ENCODE measurements at regions not wholly inside any gene's neighbourhood (a gene's known extent, or its start where the extent isn't known, plus 50 kb on each side); places are given as distances from the start of the nearest gene placed in this dataset.

DNA sequence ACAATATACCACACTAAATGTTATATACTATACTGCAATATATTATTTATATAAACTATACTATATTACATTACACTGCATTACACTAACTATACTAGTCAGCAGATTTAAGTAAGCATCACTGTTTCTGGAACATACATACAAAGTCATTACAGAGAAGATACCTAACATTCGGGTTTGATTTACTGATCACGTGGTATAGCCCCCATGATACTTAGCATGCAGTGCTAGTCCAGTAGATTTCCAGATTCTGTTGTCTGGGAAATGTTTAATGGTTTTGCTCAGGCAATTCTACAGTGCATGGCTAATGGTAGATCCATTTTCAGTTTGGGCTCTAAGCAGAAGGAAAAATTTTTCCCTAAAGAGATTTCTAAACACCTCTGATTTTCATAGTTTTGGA lies 403.7 kb upstream of the TMTC1 start:
- FAIRE-seq: no peak
- Histone ChIP-seq H3K27me3 (ENCODE audit: control insufficient read depth, insufficient read depth, low read length) (no peaks in the 10 kb centered on the region), H3K4me3 (ENCODE audit: low read depth, low read length) (no peak overlapping the region), H3K36me3 (ENCODE audit: control insufficient read depth, insufficient read depth, low read length) (no peaks in the 10 kb centered on the region)
- TF ChIP-seq, protein P1, sequence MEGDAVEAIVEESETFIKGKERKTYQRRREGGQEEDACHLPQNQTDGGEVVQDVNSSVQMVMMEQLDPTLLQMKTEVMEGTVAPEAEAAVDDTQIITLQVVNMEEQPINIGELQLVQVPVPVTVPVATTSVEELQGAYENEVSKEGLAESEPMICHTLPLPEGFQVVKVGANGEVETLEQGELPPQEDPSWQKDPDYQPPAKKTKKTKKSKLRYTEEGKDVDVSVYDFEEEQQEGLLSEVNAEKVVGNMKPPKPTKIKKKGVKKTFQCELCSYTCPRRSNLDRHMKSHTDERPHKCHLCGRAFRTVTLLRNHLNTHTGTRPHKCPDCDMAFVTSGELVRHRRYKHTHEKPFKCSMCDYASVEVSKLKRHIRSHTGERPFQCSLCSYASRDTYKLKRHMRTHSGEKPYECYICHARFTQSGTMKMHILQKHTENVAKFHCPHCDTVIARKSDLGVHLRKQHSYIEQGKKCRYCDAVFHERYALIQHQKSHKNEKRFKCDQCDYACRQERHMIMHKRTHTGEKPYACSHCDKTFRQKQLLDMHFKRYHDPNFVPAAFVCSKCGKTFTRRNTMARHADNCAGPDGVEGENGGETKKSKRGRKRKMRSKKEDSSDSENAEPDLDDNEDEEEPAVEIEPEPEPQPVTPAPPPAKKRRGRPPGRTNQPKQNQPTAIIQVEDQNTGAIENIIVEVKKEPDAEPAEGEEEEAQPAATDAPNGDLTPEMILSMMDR (IDR thresholded peaks at IDR 0.05; ENCODE audit: insufficient read depth, low read length, severe bottlenecking): no peak
- DNase-seq (ENCODE audit: low read depth): no peak

DNA sequence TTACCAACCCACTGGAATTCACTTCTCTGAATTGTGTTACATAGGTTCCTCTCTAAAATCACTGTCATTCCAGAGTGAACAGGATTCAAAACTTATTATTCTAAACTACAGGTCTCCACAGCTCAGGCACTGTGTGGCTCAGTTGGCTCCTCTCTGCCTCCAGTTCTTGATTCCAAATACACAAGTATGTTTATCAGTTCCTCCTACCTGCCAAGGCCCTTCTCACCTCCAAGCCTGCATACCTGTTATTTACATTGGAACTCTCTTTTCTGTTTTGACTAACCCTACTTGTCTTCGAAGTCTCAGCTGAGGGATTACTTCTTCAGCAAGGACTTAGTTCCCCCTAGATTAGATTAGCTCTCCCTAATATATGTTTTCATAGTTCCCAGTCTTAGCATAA lies 397.6 kb upstream of the TMTC1 start:
- FAIRE-seq (no peak), DNase-seq (ENCODE audit: low read depth) (no peak)
- H3K36me3 ChIP-seq (ENCODE audit: control insufficient read depth, insufficient read depth, low read length): no peaks in the 10 kb centered on the region
- H3K27me3 ChIP-seq (ENCODE audit: control insufficient read depth, insufficient read depth, low read length): no peaks in the 10 kb centered on the region
- TF ChIP-seq, protein P1 (IDR thresholded peaks at IDR 0.05; ENCODE audit: insufficient read depth, low read length, severe bottlenecking): no peak
- H3K4me3 ChIP-seq (ENCODE audit: low read depth, low read length): no peak overlapping the region

DNA sequence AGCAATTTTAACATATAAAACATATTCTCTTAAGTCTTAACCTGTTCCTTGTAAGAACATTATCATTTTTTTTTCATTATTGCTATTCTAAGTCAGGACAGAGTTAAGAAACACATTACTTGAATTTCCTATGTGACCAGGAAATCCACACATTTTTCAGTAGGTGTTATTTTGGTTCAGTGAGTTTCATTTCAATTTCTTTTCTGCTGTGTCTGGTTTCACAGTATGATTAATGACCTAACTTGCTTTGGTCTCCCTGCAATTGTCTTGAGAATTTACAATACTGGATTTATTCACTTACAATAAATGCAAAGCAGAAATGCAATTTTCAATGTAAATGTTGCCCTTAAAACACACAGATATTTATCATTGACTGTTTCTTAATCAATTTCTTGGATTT lies 396.9 kb upstream of the TMTC1 start:
- FAIRE-seq (no peak), DNase-seq (ENCODE audit: low read depth) (no peak)
- Histone ChIP-seq H3K27me3 (ENCODE audit: control insufficient read depth, insufficient read depth, low read length) (no peaks in the 10 kb centered on the region), H3K4me3 (ENCODE audit: low read depth, low read length) (no peak overlapping the region), H3K36me3 (ENCODE audit: control insufficient read depth, insufficient read depth, low read length) (no peaks in the 10 kb centered on the region)
- TF ChIP-seq, protein P1 (IDR thresholded peaks at IDR 0.05; ENCODE audit: insufficient read depth, low read length, severe bottlenecking): no peak

DNA sequence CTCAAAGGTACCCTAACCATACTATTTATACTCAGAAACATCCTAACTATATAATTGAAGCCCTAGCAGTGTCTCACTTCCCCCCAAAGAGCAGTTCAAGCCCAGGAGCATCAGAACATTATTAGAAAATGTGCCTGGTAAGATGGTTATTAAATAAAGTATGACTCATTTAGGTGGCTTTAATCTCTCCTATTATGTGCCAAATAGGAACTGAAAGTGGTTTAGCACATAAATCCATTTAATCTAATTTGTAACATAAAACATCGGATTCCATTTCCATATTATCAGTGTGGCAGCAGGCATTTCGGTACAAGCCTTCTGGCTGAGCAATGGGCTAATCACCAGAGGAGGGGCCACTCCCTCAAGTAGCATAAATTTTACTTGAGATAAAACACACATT lies 395.2 kb upstream of the TMTC1 start:
- DNase-seq (ENCODE audit: low read depth) (no peak), FAIRE-seq (no peak)
- no peak overlapping the region for H3K4me3 ChIP-seq (ENCODE audit: low read depth, low read length)
- TF ChIP-seq, protein P1 (IDR thresholded peaks at IDR 0.05; ENCODE audit: insufficient read depth, low read length, severe bottlenecking): no peak
- H3K27me3 ChIP-seq (ENCODE audit: control insufficient read depth, insufficient read depth, low read length): no peaks in the 10 kb centered on the region
- H3K36me3 ChIP-seq (ENCODE audit: control insufficient read depth, insufficient read depth, low read length): no peaks in the 10 kb centered on the region

DNA sequence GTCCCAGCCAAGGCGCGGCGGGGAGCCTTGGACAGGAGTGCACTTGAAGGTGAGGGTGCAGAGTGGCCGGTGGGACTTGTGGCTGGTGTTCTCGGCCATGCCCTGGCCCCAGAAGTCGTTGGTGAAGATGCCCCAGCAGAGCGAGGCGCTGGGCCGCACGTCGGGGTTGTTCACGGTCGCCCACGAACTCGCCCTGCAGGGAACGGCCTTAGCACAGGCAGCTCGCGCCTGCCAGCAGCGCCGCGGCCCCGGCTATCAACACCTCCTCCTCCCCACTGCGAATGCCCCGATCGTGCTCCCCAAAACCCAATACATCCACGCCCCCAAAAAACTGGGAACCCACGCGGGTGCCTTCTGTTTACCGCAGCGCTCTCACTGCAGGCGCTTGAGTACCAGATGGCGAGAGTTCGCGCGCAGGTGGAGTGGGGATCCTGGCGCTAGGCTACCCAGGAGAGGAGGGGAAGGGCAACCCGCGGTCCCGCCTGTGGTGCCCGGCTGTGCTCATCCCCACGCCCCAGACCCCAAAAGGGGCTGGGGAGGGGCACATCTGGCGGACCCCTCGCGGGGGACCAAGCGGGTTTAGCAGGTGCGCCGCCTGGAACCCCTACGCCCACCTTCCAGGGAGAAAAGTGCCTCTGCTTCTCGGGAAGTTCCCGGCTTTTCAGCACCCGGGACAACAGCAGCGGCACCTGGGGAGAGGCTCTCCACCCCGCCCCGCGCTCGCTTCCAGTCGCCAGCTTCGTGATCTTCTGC lies 386.3 kb upstream of the TMTC1 start:
- no peak for DNase-seq (ENCODE audit: low read depth)
- TF ChIP-seq, protein P1 (IDR thresholded peaks at IDR 0.05; ENCODE audit: insufficient read depth, low read length, severe bottlenecking): no peak
- FAIRE-seq: no peak
- no peak overlapping the region for H3K4me3 ChIP-seq (ENCODE audit: low read depth, low read length)
- H3K36me3 ChIP-seq (ENCODE audit: control insufficient read depth, insufficient read depth, low read length): no peaks in the 10 kb centered on the region
- peaks cover 8% of the 10 kb centered on the region for H3K27me3 ChIP-seq (ENCODE audit: control insufficient read depth, insufficient read depth, low read length)
